ENCODE measurements at regions not wholly inside any gene's neighbourhood (a gene's known extent, or its start where the extent isn't known, plus 50 kb on each side); places are given as distances from the start of the nearest gene placed in this dataset.

DNA sequence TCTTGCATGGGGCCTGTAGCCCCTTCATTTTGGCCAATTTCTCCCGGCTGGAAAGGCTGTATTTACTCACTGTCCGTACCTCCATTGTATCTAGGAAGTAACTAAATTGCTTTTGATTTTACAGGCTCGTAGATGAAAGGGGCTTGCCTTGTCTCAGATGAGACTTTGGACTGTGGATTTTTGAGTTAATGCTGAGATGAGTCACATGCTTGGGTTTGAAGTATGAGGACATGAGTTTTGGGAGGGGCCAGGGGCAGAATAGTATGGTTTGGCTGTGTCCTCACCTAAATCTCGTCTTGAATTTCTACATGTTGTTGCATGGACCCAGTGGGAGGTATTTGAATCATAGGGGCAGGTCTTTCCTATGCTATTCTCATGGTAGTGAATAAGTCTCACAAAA lies 407.6 kb upstream of the NDST3 start:
- TF ChIP-seq, protein P1, sequence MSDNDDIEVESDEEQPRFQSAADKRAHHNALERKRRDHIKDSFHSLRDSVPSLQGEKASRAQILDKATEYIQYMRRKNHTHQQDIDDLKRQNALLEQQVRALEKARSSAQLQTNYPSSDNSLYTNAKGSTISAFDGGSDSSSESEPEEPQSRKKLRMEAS (IDR thresholded peaks at IDR 0.05), result no peak
- no peak for TF ChIP-seq USF1 (IDR thresholded peaks at IDR 0.05)
